IMR-90 (cell line): ENCODE measurements at regions not wholly inside any gene's neighbourhood (a gene's known extent, or its start where the extent isn't known, plus 50 kb on each side); places are given as distances from the start of the nearest gene placed in this dataset.

Experiments
- ATAC-seq: fragments of 200-7000 bp; cut with Tn5 transposase; 2 replicates; pipeline ENCODE4 v1.9.1; 2020; ENCODE audit warnings: low read depth, mild to moderate bottlenecking, moderate library complexity
- BruUV-seq: library from RNA; stranded (reverse); fragments of 400-500 nt; replicated peaks from 2 replicates; lab custom pipeline; 2021; lab: Mats Ljungman, UMichigan
- CTCF ChIA-PET: fragments of 300-600 bp; formaldehyde crosslinking; extraction: SDS; loops from one replicate; lab custom pipeline; 2021; ENCODE audit warnings: antibody characterized with exemption; lab: Yijun Ruan, JAX
- POLR2A ChIA-PET: fragments of 300-600 bp; sonication (Branson Sonifier 250); formaldehyde crosslinking; loops from one replicate; lab custom pipeline; 2022; ENCODE audit warnings: antibody characterized with exemption; ENCODE audit not compliant: unreplicated experiment; lab: Charles Lee
- DNase-seq: peaks from one replicate; pipeline ENCODE4 v3.0.0; 2013
- H2AFZ ChIP-seq: replicated peaks from 2 replicates; pipeline ENCODE3; 2013; ENCODE audit warnings: low read length, mild to moderate bottlenecking; ENCODE audit not compliant: poor library complexity
- H2AK5ac ChIP-seq: 2 replicates; pipeline ENCODE4 v1.6.1; 2013; ENCODE audit warnings: low read depth, low read length, inconsistent platforms
- H2AK9ac ChIP-seq: replicated peaks from 2 replicates; pipeline ENCODE3; 2013; ENCODE audit warnings: mild to moderate bottlenecking, low read depth, low read length, moderate library complexity; ENCODE audit not compliant: poor library complexity
- H2BK120ac ChIP-seq: 2 replicates; pipeline ENCODE4 v1.6.1; 2013; ENCODE audit warnings: low read depth, low read length, inconsistent platforms
- H2BK15ac ChIP-seq: 3 replicates; pipeline ENCODE4 v1.6.1; 2013; ENCODE audit warnings: low read depth, low read length, inconsistent platforms
- H2BK20ac ChIP-seq: 2 replicates; pipeline ENCODE4 v1.6.1; 2013; ENCODE audit warnings: low read depth, mild to moderate bottlenecking, inconsistent platforms, low read length, moderate library complexity
- H2BK5ac ChIP-seq: 2 replicates; pipeline ENCODE4 v1.6.1; 2013; ENCODE audit warnings: mild to moderate bottlenecking, low read depth, low read length, inconsistent platforms; ENCODE audit not compliant: poor library complexity, severe bottlenecking
- H3K14ac ChIP-seq: replicated peaks from 2 replicates; pipeline ENCODE4 v1.6.1; 2013; ENCODE audit warnings: low read depth, low read length, inconsistent platforms
- H3K18ac ChIP-seq: 2 replicates; pipeline ENCODE4 v1.6.1; 2013; ENCODE audit warnings: low read depth, low read length, control low read depth
- H3K23ac ChIP-seq: 2 replicates; pipeline ENCODE4 v1.6.1; 2013; ENCODE audit warnings: low read depth, low read length, inconsistent platforms
- H3K27ac ChIP-seq: 2 replicates; pipeline ENCODE4 v1.5.1; 2013; ENCODE audit warnings: mild to moderate bottlenecking, control low read depth, low read length; ENCODE audit not compliant: insufficient read depth
- H3K27me3 ChIP-seq: 2 replicates; pipeline ENCODE4 v1.6.1; 2013; ENCODE audit warnings: low read length; ENCODE audit not compliant: control insufficient read depth, insufficient read depth
- H3K36me3 ChIP-seq: 2 replicates; pipeline ENCODE4 v1.6.1; 2013; ENCODE audit warnings: low read length, mixed read lengths; ENCODE audit not compliant: control insufficient read depth, insufficient read depth
- H3K4ac ChIP-seq: 2 replicates; pipeline ENCODE4 v1.6.1; 2013; ENCODE audit warnings: low read depth, low read length, inconsistent platforms
- H3K4me1 ChIP-seq: 2 replicates; pipeline ENCODE4 v1.6.1; 2013; ENCODE audit warnings: low read length, mixed read lengths; ENCODE audit not compliant: control insufficient read depth, insufficient read depth
- H3K4me2 ChIP-seq: 2 replicates; pipeline ENCODE4 v1.6.1; 2013; ENCODE audit warnings: low read depth, mild to moderate bottlenecking, control low read depth, low read length, moderate library complexity
- H3K4me3 ChIP-seq: 2 replicates; pipeline ENCODE4 v1.5.1; 2013; ENCODE audit warnings: low read depth, mild to moderate bottlenecking, control low read depth, low read length, moderate library complexity; ENCODE audit not compliant: insufficient read depth
- H3K56ac ChIP-seq: 2 replicates; pipeline ENCODE4 v1.6.1; 2013; ENCODE audit warnings: low read length, inconsistent platforms; ENCODE audit not compliant: insufficient read depth; ENCODE audit errors: extremely low read depth
- H3K79me1 ChIP-seq, 2 experiments: 2 replicates each; pipeline ENCODE4 v1.6.1; 2013; ENCODE audit warnings: low read length in 2 of 2, inconsistent platforms in 1 of 2, low read depth in 1 of 2
- H3K9ac ChIP-seq: 2 replicates; pipeline ENCODE4 v1.6.1; 2013; ENCODE audit warnings: low read depth, low read length, control low read depth
- H3K9me1 ChIP-seq: 2 replicates; pipeline ENCODE4 v1.6.1; 2013; ENCODE audit warnings: low read length, inconsistent platforms; ENCODE audit not compliant: insufficient read depth
- H3K9me3 ChIP-seq: 2 replicates; pipeline ENCODE4 v1.6.1; 2013; ENCODE audit warnings: low read length; ENCODE audit not compliant: control insufficient read depth, insufficient read depth
- H4K20me1 ChIP-seq: 2 replicates; pipeline ENCODE4 v1.6.1; 2013; ENCODE audit warnings: low read length, inconsistent platforms; ENCODE audit not compliant: insufficient read depth
- H4K5ac ChIP-seq: 2 replicates; pipeline ENCODE4 v1.6.1; 2013; ENCODE audit warnings: mild to moderate bottlenecking, low read depth, low read length, control low read depth
- H4K8ac ChIP-seq, 2 experiments: 2 replicates each; pipeline ENCODE4 v1.6.1; 2013; ENCODE audit warnings: low read depth in 2 of 2, low read length in 2 of 2, control low read depth in 1 of 2, inconsistent platforms in 1 of 2
- H4K91ac ChIP-seq: 2 replicates; pipeline ENCODE4 v1.6.1; 2013; ENCODE audit warnings: low read depth, low read length, inconsistent platforms; ENCODE audit not compliant: insufficient read depth
- CTCF ChIP-seq: conservative IDR thresholded peaks from 2 replicates; pipeline ENCODE4 v1.5.1; 2012; ENCODE audit warnings: mild to moderate bottlenecking, low read depth, low read length, improper control_type of control experiment
- WGBS, 2 experiments: methylation state at CpG; one replicate each; pipeline versions ENCODE4 v1.1.5 to v1.1.7; 2013; ENCODE audit warnings: missing lambda C conversion rate in 2 of 2; ENCODE audit not compliant: insufficient read length in 1 of 2; ENCODE audit errors: extremely low coverage in 2 of 2; 5-methylcytosine and 5-hydroxymethylcytosine counted together
- dilution Hi-C: fragments of 300-500 bp; cut with HindIII; formaldehyde crosslinking; loops from one replicate; pipeline ENCODE4 v1.14.3; 2018; ENCODE audit warnings: low sequenced_read_pairs; ENCODE audit not compliant: unreplicated experiment
- in situ Hi-C: fragments of 300-500 bp; cut with MboI; formaldehyde crosslinking; loops from 3 replicates; pipeline ENCODE4 v1.14.3; 2019; ENCODE audit warnings: low sequenced_read_pairs, inconsistent platforms, mixed read lengths
- intact Hi-C: fragments of 100-400 bp; cut with micrococcal nuclease; formaldehyde crosslinking; loops from 2 replicates; pipeline ENCODE4 v1.10.0; 2022

GRCh38 chr5:74370168-74370567, 270.4 kb downstream of the ENC1 start:
- Histone ChIP-seq H2AK5ac (no peak overlapping the region), H3K79me1 (no peaks in the 10 kb centered on the region), H3K9ac (no peak overlapping the region), H2BK15ac (no peak overlapping the region), H4K20me1 (no peaks in the 10 kb centered on the region), H4K8ac (no peak overlapping the region), H4K91ac (no peak overlapping the region), H3K4me3 (no peak overlapping the region), H3K27me3 (peaks cover 11% of the 10 kb centered on the region), H2BK5ac (no peak overlapping the region), H3K18ac (no peak overlapping the region), H2BK120ac (no peak overlapping the region), H3K4me2 (no peak overlapping the region), H3K14ac (no peak overlapping the region), H3K27ac (no peak overlapping the region), H2AK9ac (no peak overlapping the region), H3K4me1 (no peaks in the 10 kb centered on the region), H3K9me1 (no peaks in the 10 kb centered on the region), H2AFZ (no peak overlapping the region), H4K5ac (no peak overlapping the region), H3K56ac (no peak overlapping the region), H3K36me3 (no peaks in the 10 kb centered on the region), H3K23ac (no peak overlapping the region), H3K9me3 (peaks cover 5% of the 10 kb centered on the region; the same call in 1 of the 2 replicates), H3K4ac (no peak overlapping the region), H2BK20ac (no peak overlapping the region)
- TF ChIP-seq CTCF: no peak
- POLR2A ChIA-PET: no interaction called here
- dilution Hi-C loops (no loop called here), in situ Hi-C loops (no loop called here), intact Hi-C loops (loop anchor here (5.0 kb wide), 1 partner anchor 158 kb away; no protein-coding TSS in a partner anchor)
- BruUV-seq: no TSS peak
- no peak for ATAC-seq
- DNase-seq: no peak
- CTCF ChIA-PET: no interaction called here
- WGBS, 2 experiments: no CpG with 5 or more reads among the region's 7 CpGs
